GM12878 (cell line): ENCODE measurements at regions not wholly inside any gene's neighbourhood (a gene's known extent, or its start where the extent isn't known, plus 50 kb on each side); places are given as distances from the start of the nearest gene placed in this dataset.

Experiments
- ATAC-seq: fragments of 200-7000 bp; cut with Tn5 transposase; 3 replicates; pipeline ENCODE4 v1.9.1; 2020; ENCODE audit warnings: mild to moderate bottlenecking, moderate library complexity
- BruUV-seq: library from RNA; stranded (reverse); fragments of 400-500 nt; replicated peaks from 2 replicates; lab custom pipeline; 2021; lab: Mats Ljungman, UMichigan
- CTCF ChIA-PET: fragments of 300-600 bp; sonication (Branson Sonifier 250); formaldehyde crosslinking; extraction: SDS; loops from one replicate; lab custom pipeline; 2021; ENCODE audit warnings: inconsistent platforms; lab: Yijun Ruan, JAX
- POLR2A ChIA-PET: fragments of 350-600 bp; formaldehyde crosslinking; extraction: SDS; loops from one replicate; lab custom pipeline; 2021; ENCODE audit warnings: inconsistent platforms; lab: Charles Lee
- RAD21 ChIA-PET: fragments of 300-600 bp; sonication (Branson Sonifier 250); formaldehyde crosslinking; loops from one replicate; lab custom pipeline; 2023; ENCODE audit warnings: antibody characterized with exemption; ENCODE audit not compliant: unreplicated experiment; lab: Charles Lee
- SMC1A ChIA-PET: fragments of 300-600 bp; sonication (Branson Sonifier 250); formaldehyde crosslinking; loops from one replicate; lab custom pipeline; 2023; ENCODE audit not compliant: unreplicated experiment, uncharacterized antibody; lab: Charles Lee
- DNase-seq: peaks from one replicate; pipeline ENCODE4 v3.0.0-alpha.2; 2011; ENCODE audit warnings: low read depth, low spot score
- FAIRE-seq: peaks from 3 replicates; lab custom pipeline; 2011; peaks lifted over from hg19 to GRCh38; lab: Jason Lieb, UNC
- H2AFZ ChIP-seq: 2 replicates; pipeline ENCODE4 v1.6.0; 2011; ENCODE audit warnings: low read depth, low read length, control low read depth; ENCODE audit not compliant: control insufficient read depth
- H3K27ac ChIP-seq: 2 replicates; pipeline ENCODE4 v1.5.1; 2011; ENCODE audit warnings: control low read depth; ENCODE audit not compliant: control insufficient read depth, insufficient read depth
- H3K27me3 ChIP-seq, 2 experiments: replicated peaks in 1 of 2; 2 replicates each; pipeline versions ENCODE4 v1.6.0 to v1.6.1; 2011; ENCODE audit warnings: low read length in 1 of 2; ENCODE audit not compliant: control insufficient read depth in 2 of 2, insufficient read depth in 2 of 2
- H3K36me3 ChIP-seq, 2 experiments: 2 replicates each; pipeline ENCODE4 v1.5.1; 2011; ENCODE audit warnings: low read length in 1 of 2; ENCODE audit not compliant: control insufficient read depth in 2 of 2, insufficient read depth in 2 of 2
- H3K4me1 ChIP-seq: 2 replicates; pipeline ENCODE4 v1.6.1; 2011; ENCODE audit warnings: mild to moderate bottlenecking, low read length, moderate library complexity, mixed read lengths; ENCODE audit not compliant: control insufficient read depth, insufficient read depth
- H3K4me2 ChIP-seq: 2 replicates; pipeline ENCODE4 v1.6.0; 2011; ENCODE audit warnings: control low read depth; ENCODE audit not compliant: control insufficient read depth, insufficient read depth
- H3K4me3 ChIP-seq: fragments of 200-600 bp; sonication (generic); 2 replicates; pipeline ENCODE4 v1.5.1; 2016
- H3K79me2 ChIP-seq: 2 replicates; pipeline ENCODE4 v1.6.0; 2011; ENCODE audit warnings: low read length; ENCODE audit not compliant: control insufficient read depth, insufficient read depth
- H3K9ac ChIP-seq: 2 replicates; pipeline ENCODE4 v1.8.0; 2011; ENCODE audit warnings: low read length, control low read depth, mixed read lengths; ENCODE audit not compliant: control insufficient read depth, insufficient read depth
- H3K9me3 ChIP-seq: replicated peaks from 3 replicates; pipeline ENCODE4 v1.5.1; 2011; ENCODE audit warnings: mild to moderate bottlenecking, low read length; ENCODE audit not compliant: control insufficient read depth, insufficient read depth
- H4K20me1 ChIP-seq: 2 replicates; pipeline ENCODE4 v1.6.0; 2011; ENCODE audit not compliant: control insufficient read depth, insufficient read depth
- ATF2 ChIP-seq: IDR thresholded peaks from 2 replicates; pipeline ENCODE4 v1.6.1; 2012; ENCODE audit warnings: low read length, inconsistent platforms
- ATF7 ChIP-seq: fragments of 450-650 bp; IDR thresholded peaks from 2 replicates; pipeline ENCODE4 v1.6.1; 2016; ENCODE audit warnings: low read depth, mild to moderate bottlenecking
- CREM ChIP-seq: IDR thresholded peaks from 2 replicates; pipeline ENCODE4 v1.6.1; 2014; ENCODE audit warnings: antibody characterized with exemption, low read depth
- EZH2 ChIP-seq: IDR thresholded peaks from 2 replicates; pipeline ENCODE4 v1.6.1; 2012; ENCODE audit warnings: low read depth, mild to moderate bottlenecking, control low read depth, inconsistent platforms, low read length, borderline replicate concordance; ENCODE audit not compliant: control insufficient read depth
- HDAC6 ChIP-seq: fragments of 200-600 bp; sonication (generic); IDR thresholded peaks from one replicate; pipeline ENCODE4 v1.8.0; 2017; ENCODE audit warnings: antibody characterized with exemption; ENCODE audit not compliant: unreplicated experiment
- MXI1 ChIP-seq: fragments of 150-350 bp; IDR thresholded peaks from 2 replicates; pipeline ENCODE4 v1.6.1; 2011; ENCODE audit warnings: low read depth, mild to moderate bottlenecking, inconsistent platforms, low read length, improper control_type of control experiment
- NFYB ChIP-seq: IDR thresholded peaks from 2 replicates; pipeline ENCODE4 v1.6.1; 2011; ENCODE audit warnings: low read depth, mild to moderate bottlenecking, low read length, improper control_type of control experiment, moderate library complexity; ENCODE audit not compliant: insufficient read depth
- NR2C2 ChIP-seq: IDR thresholded peaks from 2 replicates; pipeline ENCODE4 v1.6.1; 2011; ENCODE audit warnings: borderline replicate concordance, low read depth; ENCODE audit not compliant: control insufficient read depth, insufficient read length
- PAX8 ChIP-seq: fragments of 450-650 bp; IDR thresholded peaks from 2 replicates; pipeline ENCODE4 v1.6.1; 2017; ENCODE audit warnings: mild to moderate bottlenecking, moderate library complexity
- PRDM15 ChIP-seq: fragments of 450-650 bp; formaldehyde crosslinking; IDR thresholded peaks from 2 replicates; pipeline ENCODE4 v1.4.0; 2020; ENCODE audit warnings: mild to moderate bottlenecking, moderate library complexity
- RBBP5 ChIP-seq: fragments of 200-600 bp; sonication (generic); conservative IDR thresholded peaks from 2 replicates; pipeline ENCODE4 v1.6.1; 2016
- WGBS: methylation state at CpG from one replicate; pipeline ENCODE4 v1.1.6; 2016; ENCODE audit warnings: low lambda C conversion rate; ENCODE audit not compliant: insufficient replicate concordance, insufficient coverage; ENCODE audit errors: missing lambda C conversion rate; 5-methylcytosine and 5-hydroxymethylcytosine counted together
- in situ Hi-C: fragments of 300-500 bp; cut with MboI; formaldehyde crosslinking; loops from 9 replicates; pipeline ENCODE4 v1.14.3; 2018; ENCODE audit warnings: mixed read lengths
- intact Hi-C: fragments of 100-400 bp; cut with micrococcal nuclease; formaldehyde crosslinking; loops from one replicate; pipeline ENCODE4 v1.14.2; 2022; ENCODE audit not compliant: unreplicated experiment

GRCh38 chr3:159186581-159186980, 384.7 kb downstream of the MFSD1 start:
- no TSS peak for BruUV-seq
- Histone ChIP-seq H3K79me2 (no peaks in the 10 kb centered on the region), H3K36me3 (no peaks in the 10 kb centered on the region), H3K27me3 (no peaks in the 10 kb centered on the region), H3K4me3 (no peak overlapping the region), H4K20me1 (no peaks in the 10 kb centered on the region), H3K4me1 (peaks cover 23% of the 10 kb centered on the region), H2AFZ (peak overlapping the region; percentile 37; the same call in 1 of the 2 replicates), H3K9me3 (no peaks in the 10 kb centered on the region), H3K9ac (no peak overlapping the region), H3K27ac (no peak overlapping the region), H3K4me2 (0 out of 2 replicates have a peak overlapping the region, but pooled peaks have one; percentile 5)
- no peak for FAIRE-seq
- SMC1A ChIA-PET: no interaction called here
- in situ Hi-C loops (no loop called here), intact Hi-C loops (no loop called here)
- peak; percentile 37 for DNase-seq
- ATAC-seq: peak; percentile 39; the same call in 2 of the 3 replicates
- 3% methylated on average over 2 of the region's 2 CpGs for WGBS
- CTCF ChIA-PET: interaction anchor here (1.1 kb wide), 1 partner anchor 11 kb away, joined by 3 read pairs; no protein-coding TSS in a partner anchor
- TF ChIP-seq ATF2: 0 out of 2 replicates have a peak, but pooled peaks have one; percentile 15
- TF ChIP-seq MXI1: no peak
- POLR2A ChIA-PET: interaction anchor here (0.6 kb wide), 1 partner anchor 49 kb away, joined by 3 read pairs; no protein-coding TSS in a partner anchor
- RAD21 ChIA-PET: no interaction called here

GRCh38 chr3:159187232-159187631, 385.4 kb downstream of the MFSD1 start:
- H3K4me3 ChIP-seq: no peak overlapping the region
- ChIA-PET CTCF (interaction anchor here (0.5 to 1.1 kb wide), 2 partner anchors 11 to 285 kb away, joined by 3 read pairs; no protein-coding TSS in a partner anchor), SMC1A (no interaction called here), RAD21 (no interaction called here), POLR2A (no interaction called here)
- ATAC-seq: no peak
- in situ Hi-C loops (no loop called here), intact Hi-C loops (no loop called here)
- no peak overlapping the region for H3K9ac ChIP-seq
- H2AFZ ChIP-seq: no peak overlapping the region
- H4K20me1 ChIP-seq: no peaks in the 10 kb centered on the region
- no peak for DNase-seq
- peak overlapping the region; percentile 40; the same call in 1 of the 2 replicates for H3K27ac ChIP-seq
- FAIRE-seq: no peak
- H3K79me2 ChIP-seq: no peaks in the 10 kb centered on the region
- peaks cover 23% of the 10 kb centered on the region for H3K4me1 ChIP-seq
- H3K36me3 ChIP-seq: no peaks in the 10 kb centered on the region
- no TSS peak for BruUV-seq
- 91% methylated on average over 10 of the region's 10 CpGs for WGBS
- no peaks in the 10 kb centered on the region for H3K27me3 ChIP-seq
- H3K4me2 ChIP-seq: no peak overlapping the region
- no peaks in the 10 kb centered on the region for H3K9me3 ChIP-seq
- no peak for TF ChIP-seq PAX8
- TF ChIP-seq CREM: no peak
- no peak for TF ChIP-seq NR2C2
- TF ChIP-seq NFYB: no peak
- TF ChIP-seq ATF7: no peak
- no peak for TF ChIP-seq EZH2
- no peak for TF ChIP-seq RBBP5
- TF ChIP-seq HDAC6: no peak
- no peak for TF ChIP-seq PRDM15 (CRISPR knock-in tag)
